ENCODE measurements at regions not wholly inside any gene's neighbourhood (a gene's known extent, or its start where the extent isn't known, plus 50 kb on each side); places are given as distances from the start of the nearest gene placed in this dataset.

GRCh38 chr20:10924644-10925201 is 250.9 kb upstream of the JAG1 start:
- no peak for DNase-seq

- DNase-seq = no peak
Measured at GRCh38 chr20:10925767-10926166, 252.0 kb upstream of the JAG1 start.

GRCh38 chr20:10927011-10927583 is 253.3 kb upstream of the JAG1 start:
- no peak for DNase-seq

GRCh38 chr20:10927936-10928840 is 254.4 kb upstream of the JAG1 start:
- DNase-seq = no peak

- DNase-seq = no peak
Measured at GRCh38 chr20:10928841-10929421, 255.1 kb upstream of the JAG1 start.

- DNase-seq = no peak
Measured at GRCh38 chr20:10935658-10936402, 262.0 kb upstream of the JAG1 start.

- DNase-seq = no peak
Measured at GRCh38 chr20:10936786-10937185, 263.0 kb upstream of the JAG1 start.

GRCh38 chr20:10939331-10939941 is 265.6 kb upstream of the JAG1 start:
- no peak for DNase-seq

- no peak for DNase-seq
Measured at GRCh38 chr20:10940941-10941340, 267.1 kb upstream of the JAG1 start.

GRCh38 chr20:10943686-10944265 is 270.0 kb upstream of the JAG1 start:
- no peak for DNase-seq

GRCh38 chr20:10946124-10946880 is 272.5 kb upstream of the JAG1 start:
- no peak for DNase-seq

GRCh38 chr20:10947726-10948125 is 273.9 kb upstream of the JAG1 start:
- DNase-seq = no peak

GRCh38 chr20:10949930-10950783 is 276.4 kb upstream of the JAG1 start:
- no peak for DNase-seq

GRCh38 chr20:10951216-10951615 is 277.4 kb upstream of the JAG1 start:
- no peak for DNase-seq

- no peak for DNase-seq
Measured at GRCh38 chr20:10951904-10952303, 278.1 kb upstream of the JAG1 start.

- no peak for DNase-seq
Measured at GRCh38 chr20:10953437-10953836, 279.6 kb upstream of the JAG1 start.

- DNase-seq = no peak
Measured at GRCh38 chr20:10954137-10954840, 280.5 kb upstream of the JAG1 start.

GRCh38 chr20:10954908-10955580 is 281.2 kb upstream of the JAG1 start:
- no peak for DNase-seq

GRCh38 chr20:10958279-10958678 is 284.5 kb upstream of the JAG1 start:
- no peak for DNase-seq
